ENCODE measurements at regions not wholly inside any gene's neighbourhood (a gene's known extent, or its start where the extent isn't known, plus 50 kb on each side); places are given as distances from the start of the nearest gene placed in this dataset.

- Histone ChIP-seq H3K4me3 (replicated peaks in 1 of 4; ENCODE audit: control extremely low read depth in 1 of 4, insufficient read depth in 1 of 4, low read depth in 3 of 4, low read length in 4 of 4) (no peak overlapping the region), H4K20me1 (ENCODE audit: control insufficient read depth, extremely low read depth, insufficient read depth, low read length) (no peaks in the 10 kb centered on the region), H2AFZ (ENCODE audit: low read length) (no peak overlapping the region), H3K27ac (ENCODE audit: insufficient read depth, low read length) (no peak overlapping the region), H3K9me3 (ENCODE audit: control insufficient read depth, insufficient read depth, low read depth, low read length) (no peaks in the 10 kb centered on the region), H3K27me3 (ENCODE audit: control insufficient read depth, insufficient read depth, low read length) (no peaks in the 10 kb centered on the region), H3K4me2 (ENCODE audit: extremely low read depth, insufficient read depth, low read length) (no peak overlapping the region), H3K79me2 (ENCODE audit: control insufficient read depth, insufficient read depth, low read length) (no peaks in the 10 kb centered on the region), H3K4me1 (ENCODE audit: control insufficient read depth, extremely low read depth, insufficient read depth, low read length) (no peaks in the 10 kb centered on the region), H3K36me3 (ENCODE audit: control insufficient read depth, insufficient read depth, low read length) (no peaks in the 10 kb centered on the region), H3K9ac (ENCODE audit: insufficient read depth, low read length) (no peak overlapping the region)
- TF ChIP-seq EZH2 (IDR thresholded peaks at IDR 0.05; ENCODE audit: low read length, missing control alignments): no peak
- no peak for TF ChIP-seq CTCF (conservative IDR thresholded peaks at IDR 0.05 in 1 of 2, IDR thresholded peaks at IDR 0.05 in 1 of 2; ENCODE audit: low read depth in 1 of 2, low read length in 2 of 2)
- DNase-seq (ENCODE audit: low read depth in 2 of 2): no peak
These were observed 288.5 kb upstream of the TUT7 start for GRCh38 chr9:86642721-86643120.

- H3K27ac ChIP-seq (ENCODE audit: insufficient read depth, low read length): no peak overlapping the region
- DNase-seq (ENCODE audit: low read depth in 2 of 2): no peak
- H3K4me1 ChIP-seq (ENCODE audit: control insufficient read depth, extremely low read depth, insufficient read depth, low read length): no peaks in the 10 kb centered on the region
- TF ChIP-seq EZH2 (IDR thresholded peaks at IDR 0.05; ENCODE audit: low read length, missing control alignments) (no peak), CTCF (conservative IDR thresholded peaks at IDR 0.05 in 1 of 2, IDR thresholded peaks at IDR 0.05 in 1 of 2; ENCODE audit: low read depth in 1 of 2, low read length in 2 of 2) (no peak)
- H3K79me2 ChIP-seq (ENCODE audit: control insufficient read depth, insufficient read depth, low read length): no peaks in the 10 kb centered on the region
- H2AFZ ChIP-seq (ENCODE audit: low read length): no peak overlapping the region
- H3K4me3 ChIP-seq (replicated peaks in 1 of 4; ENCODE audit: control extremely low read depth in 1 of 4, insufficient read depth in 1 of 4, low read depth in 3 of 4, low read length in 4 of 4): no peak overlapping the region
- no peaks in the 10 kb centered on the region for H4K20me1 ChIP-seq (ENCODE audit: control insufficient read depth, extremely low read depth, insufficient read depth, low read length)
- H3K27me3 ChIP-seq (ENCODE audit: control insufficient read depth, insufficient read depth, low read length): no peaks in the 10 kb centered on the region
- no peaks in the 10 kb centered on the region for H3K9me3 ChIP-seq (ENCODE audit: control insufficient read depth, insufficient read depth, low read depth, low read length)
- H3K4me2 ChIP-seq (ENCODE audit: extremely low read depth, insufficient read depth, low read length): no peak overlapping the region
- H3K36me3 ChIP-seq (ENCODE audit: control insufficient read depth, insufficient read depth, low read length): no peaks in the 10 kb centered on the region
- H3K9ac ChIP-seq (ENCODE audit: insufficient read depth, low read length): no peak overlapping the region
These were observed 287.8 kb upstream of the TUT7 start for GRCh38 chr9:86641970-86642369.

GRCh38 chr9:86639899-86640379, 285.7 kb upstream of the TUT7 start:
- Histone ChIP-seq H3K27me3 (ENCODE audit: control insufficient read depth, insufficient read depth, low read length) (no peaks in the 10 kb centered on the region), H3K27ac (ENCODE audit: insufficient read depth, low read length) (no peak overlapping the region), H3K79me2 (ENCODE audit: control insufficient read depth, insufficient read depth, low read length) (no peaks in the 10 kb centered on the region), H3K9ac (ENCODE audit: insufficient read depth, low read length) (no peak overlapping the region), H3K9me3 (ENCODE audit: control insufficient read depth, insufficient read depth, low read depth, low read length) (no peaks in the 10 kb centered on the region), H2AFZ (ENCODE audit: low read length) (no peak overlapping the region), H3K4me2 (ENCODE audit: extremely low read depth, insufficient read depth, low read length) (no peak overlapping the region), H3K4me3 (replicated peaks in 1 of 4; ENCODE audit: control extremely low read depth in 1 of 4, insufficient read depth in 1 of 4, low read depth in 3 of 4, low read length in 4 of 4) (no peak overlapping the region), H3K4me1 (ENCODE audit: control insufficient read depth, extremely low read depth, insufficient read depth, low read length) (no peaks in the 10 kb centered on the region), H4K20me1 (ENCODE audit: control insufficient read depth, extremely low read depth, insufficient read depth, low read length) (no peaks in the 10 kb centered on the region), H3K36me3 (ENCODE audit: control insufficient read depth, insufficient read depth, low read length) (no peaks in the 10 kb centered on the region)
- TF ChIP-seq EZH2 (IDR thresholded peaks at IDR 0.05; ENCODE audit: low read length, missing control alignments) (no peak), CTCF (conservative IDR thresholded peaks at IDR 0.05 in 1 of 2, IDR thresholded peaks at IDR 0.05 in 1 of 2; ENCODE audit: low read depth in 1 of 2, low read length in 2 of 2) (no peak)
- no peak for DNase-seq (ENCODE audit: low read depth in 2 of 2)

Measured in fibroblast of lung (primary cell).